ENCODE measurements at regions not wholly inside any gene's neighbourhood (a gene's known extent, or its start where the extent isn't known, plus 50 kb on each side); places are given as distances from the start of the nearest gene placed in this dataset.

DNA sequence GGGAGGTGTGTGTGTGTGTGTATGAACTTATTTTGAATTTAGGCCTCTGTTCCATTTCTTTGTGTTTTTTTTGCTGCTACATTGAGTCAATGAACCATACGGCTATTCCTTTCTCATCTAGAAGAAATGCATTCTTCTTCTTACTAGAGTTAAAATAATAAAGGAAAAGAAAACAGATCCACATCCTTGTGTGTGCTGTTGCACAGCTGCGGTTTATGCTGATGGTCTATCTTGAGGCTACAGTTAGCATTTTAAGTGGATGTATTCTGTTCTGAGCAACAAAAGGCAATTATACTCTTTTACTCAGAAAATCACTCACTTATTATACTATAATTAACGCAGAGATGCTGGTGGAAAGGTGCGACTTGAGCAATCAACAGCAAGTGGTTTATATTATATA, 615.0 kb upstream of the MBL2 start:
- no peak for TF ChIP-seq POLR2A (IDR thresholded peaks at IDR 0.05)
- TF ChIP-seq, protein P1, sequence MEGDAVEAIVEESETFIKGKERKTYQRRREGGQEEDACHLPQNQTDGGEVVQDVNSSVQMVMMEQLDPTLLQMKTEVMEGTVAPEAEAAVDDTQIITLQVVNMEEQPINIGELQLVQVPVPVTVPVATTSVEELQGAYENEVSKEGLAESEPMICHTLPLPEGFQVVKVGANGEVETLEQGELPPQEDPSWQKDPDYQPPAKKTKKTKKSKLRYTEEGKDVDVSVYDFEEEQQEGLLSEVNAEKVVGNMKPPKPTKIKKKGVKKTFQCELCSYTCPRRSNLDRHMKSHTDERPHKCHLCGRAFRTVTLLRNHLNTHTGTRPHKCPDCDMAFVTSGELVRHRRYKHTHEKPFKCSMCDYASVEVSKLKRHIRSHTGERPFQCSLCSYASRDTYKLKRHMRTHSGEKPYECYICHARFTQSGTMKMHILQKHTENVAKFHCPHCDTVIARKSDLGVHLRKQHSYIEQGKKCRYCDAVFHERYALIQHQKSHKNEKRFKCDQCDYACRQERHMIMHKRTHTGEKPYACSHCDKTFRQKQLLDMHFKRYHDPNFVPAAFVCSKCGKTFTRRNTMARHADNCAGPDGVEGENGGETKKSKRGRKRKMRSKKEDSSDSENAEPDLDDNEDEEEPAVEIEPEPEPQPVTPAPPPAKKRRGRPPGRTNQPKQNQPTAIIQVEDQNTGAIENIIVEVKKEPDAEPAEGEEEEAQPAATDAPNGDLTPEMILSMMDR (IDR thresholded peaks at IDR 0.05 in 8 of 11, conservative IDR thresholded peaks at IDR 0.05 in 3 of 11): no peak
